HEK293T (cell line): ENCODE measurements at regions not wholly inside any gene's neighbourhood (a gene's known extent, or its start where the extent isn't known, plus 50 kb on each side); places are given as distances from the start of the nearest gene placed in this dataset.

Source experiments
- ARNT ChIP-seq: fragments of 450-650 bp; IDR thresholded peaks from 2 replicates; pipeline ENCODE4 v1.6.1; 2017; ENCODE audit warnings: mild to moderate bottlenecking
- BHLHE40 ChIP-seq: fragments of 450-650 bp; IDR thresholded peaks from 2 replicates; pipeline ENCODE4 v1.6.1; 2016; ENCODE audit warnings: mild to moderate bottlenecking, moderate library complexity, borderline replicate concordance
- ELF4 ChIP-seq: fragments of 450-650 bp; IDR thresholded peaks from 2 replicates; pipeline ENCODE4 v1.6.1; 2017; ENCODE audit warnings: antibody characterized with exemption
- FOXA1 ChIP-seq: fragments of 450-650 bp; IDR thresholded peaks from 2 replicates; pipeline ENCODE4 v1.6.1; 2016; ENCODE audit warnings: mild to moderate bottlenecking
- FOXK2 ChIP-seq: fragments of 450-650 bp; IDR thresholded peaks from 2 replicates; pipeline ENCODE4 v1.6.1; 2016; ENCODE audit warnings: mild to moderate bottlenecking
- FOXM1 ChIP-seq: fragments of 450-650 bp; IDR thresholded peaks from 2 replicates; pipeline ENCODE4 v1.6.1; 2017; ENCODE audit warnings: mild to moderate bottlenecking, borderline replicate concordance
- HDGF ChIP-seq: fragments of 450-650 bp; IDR thresholded peaks from 2 replicates; pipeline ENCODE4 v1.6.1; 2017; ENCODE audit warnings: antibody characterized with exemption, borderline replicate concordance
- L3MBTL2 ChIP-seq: fragments of 450-650 bp; conservative IDR thresholded peaks from 2 replicates; pipeline ENCODE4 v1.6.1; 2016; ENCODE audit warnings: mild to moderate bottlenecking
- SP1 ChIP-seq: fragments of 450-650 bp; IDR thresholded peaks from 2 replicates; pipeline ENCODE4 v1.6.1; 2017
- SUZ12 ChIP-seq: fragments of 450-650 bp; IDR thresholded peaks from 2 replicates; pipeline ENCODE4 v1.6.1; 2016; ENCODE audit warnings: mild to moderate bottlenecking
- TARDBP ChIP-seq: fragments of 450-650 bp; IDR thresholded peaks from 2 replicates; pipeline ENCODE4 v1.6.1; 2016
- ZNF384 ChIP-seq: fragments of 450-650 bp; IDR thresholded peaks from 2 replicates; pipeline ENCODE4 v1.6.1; 2016

- no peak for TF ChIP-seq SUZ12
- TF ChIP-seq FOXA1, result no peak
- TF ChIP-seq FOXM1, result no peak
- no peak for TF ChIP-seq L3MBTL2
- TF ChIP-seq TARDBP, result no peak
- TF ChIP-seq FOXK2, result no peak
- TF ChIP-seq BHLHE40, result no peak
- TF ChIP-seq ZNF384, result no peak
- no peak for TF ChIP-seq HDGF
- TF ChIP-seq ARNT, result no peak
- TF ChIP-seq SP1, result no peak
- no peak for TF ChIP-seq ELF4
These were observed 1191.0 kb downstream of the SLITRK5 start for GRCh38 chr13:88862095-88862620.
